HG02642 (cell line): ENCODE measurements at regions not wholly inside any gene's neighbourhood (a gene's known extent, or its start where the extent isn't known, plus 50 kb on each side); places are given as distances from the start of the nearest gene placed in this dataset.

Source experiments
- ATAC-seq: cut with Tn5 transposase; IDR thresholded peaks from one replicate; pipeline ENCODE4 v1.9.1; 2021; ENCODE audit warnings: mild to moderate bottlenecking; ENCODE audit not compliant: unreplicated experiment, poor library complexity

- no peak for ATAC-seq
Observed at GRCh38 chr20:22507240-22507961, 77.0 kb downstream of the FOXA2 start.

- no peak for ATAC-seq
Observed at GRCh38 chr20:22506827-22507226, 77.5 kb downstream of the FOXA2 start.

- ATAC-seq: no peak
Observed at GRCh38 chr20:22504829-22505377, 79.5 kb downstream of the FOXA2 start.

- no peak for ATAC-seq
Observed at GRCh38 chr20:22503577-22503976, 80.8 kb downstream of the FOXA2 start.

- ATAC-seq: no peak
Observed at GRCh38 chr20:22502731-22503191, 81.6 kb downstream of the FOXA2 start.

GRCh38 chr20:22501566-22502344, 82.6 kb downstream of the FOXA2 start:
- ATAC-seq: no peak

GRCh38 chr20:22501034-22501433, 83.3 kb downstream of the FOXA2 start:
- no peak for ATAC-seq

- ATAC-seq: no peak
Observed at GRCh38 chr20:22499515-22500166, 84.7 kb downstream of the FOXA2 start.

- ATAC-seq: no peak
Observed at GRCh38 chr20:22496817-22497216, 87.6 kb downstream of the FOXA2 start.

- no peak for ATAC-seq
Observed at GRCh38 chr20:22495789-22496188, 88.6 kb downstream of the FOXA2 start.

- ATAC-seq: no peak
Observed at GRCh38 chr20:22495172-22495571, 89.2 kb downstream of the FOXA2 start.

- no peak for ATAC-seq
Observed at GRCh38 chr20:22492497-22492896, 91.9 kb downstream of the FOXA2 start.

GRCh38 chr20:22491194-22491505, 93.2 kb downstream of the FOXA2 start:
- no peak for ATAC-seq

- ATAC-seq: no peak
Observed at GRCh38 chr20:22490287-22491193, 93.8 kb downstream of the FOXA2 start.

- no peak for ATAC-seq
Observed at GRCh38 chr20:22489626-22490286, 94.6 kb downstream of the FOXA2 start.

- no peak for ATAC-seq
Observed at GRCh38 chr20:22480336-22480735, 104.0 kb downstream of the FOXA2 start.

GRCh38 chr20:22475662-22476061, 108.7 kb downstream of the FOXA2 start:
- peak; percentile 71 for ATAC-seq

- ATAC-seq: no peak
Observed at GRCh38 chr20:22474224-22474623, 110.1 kb downstream of the FOXA2 start.

- no peak for ATAC-seq
Observed at GRCh38 chr20:22473293-22473692, 111.1 kb downstream of the FOXA2 start.
